ENCODE measurements at regions not wholly inside any gene's neighbourhood (a gene's known extent, or its start where the extent isn't known, plus 50 kb on each side); places are given as distances from the start of the nearest gene placed in this dataset.

DNA sequence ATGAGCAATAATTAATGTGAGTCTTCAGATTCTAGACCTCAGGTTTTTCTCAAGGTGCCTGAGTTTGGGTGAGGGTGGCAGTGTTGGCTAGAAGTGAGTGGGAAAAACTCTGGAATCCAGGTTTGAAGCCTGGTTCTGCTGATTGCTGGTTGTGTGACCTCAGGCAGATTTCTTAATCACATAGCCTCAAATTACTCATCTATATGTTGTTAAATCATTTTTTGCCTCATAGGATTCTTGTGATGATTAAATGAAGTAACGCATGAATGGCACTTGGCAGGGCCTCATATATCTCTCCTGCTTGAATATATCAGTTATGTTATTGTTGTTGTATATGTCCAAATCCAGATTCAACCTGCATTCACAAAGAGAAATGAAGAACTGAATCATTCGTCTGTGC lies 60.5 kb downstream of the NR2F2 start:
- DNase-seq (ENCODE audit: low read depth): no peak

DNA sequence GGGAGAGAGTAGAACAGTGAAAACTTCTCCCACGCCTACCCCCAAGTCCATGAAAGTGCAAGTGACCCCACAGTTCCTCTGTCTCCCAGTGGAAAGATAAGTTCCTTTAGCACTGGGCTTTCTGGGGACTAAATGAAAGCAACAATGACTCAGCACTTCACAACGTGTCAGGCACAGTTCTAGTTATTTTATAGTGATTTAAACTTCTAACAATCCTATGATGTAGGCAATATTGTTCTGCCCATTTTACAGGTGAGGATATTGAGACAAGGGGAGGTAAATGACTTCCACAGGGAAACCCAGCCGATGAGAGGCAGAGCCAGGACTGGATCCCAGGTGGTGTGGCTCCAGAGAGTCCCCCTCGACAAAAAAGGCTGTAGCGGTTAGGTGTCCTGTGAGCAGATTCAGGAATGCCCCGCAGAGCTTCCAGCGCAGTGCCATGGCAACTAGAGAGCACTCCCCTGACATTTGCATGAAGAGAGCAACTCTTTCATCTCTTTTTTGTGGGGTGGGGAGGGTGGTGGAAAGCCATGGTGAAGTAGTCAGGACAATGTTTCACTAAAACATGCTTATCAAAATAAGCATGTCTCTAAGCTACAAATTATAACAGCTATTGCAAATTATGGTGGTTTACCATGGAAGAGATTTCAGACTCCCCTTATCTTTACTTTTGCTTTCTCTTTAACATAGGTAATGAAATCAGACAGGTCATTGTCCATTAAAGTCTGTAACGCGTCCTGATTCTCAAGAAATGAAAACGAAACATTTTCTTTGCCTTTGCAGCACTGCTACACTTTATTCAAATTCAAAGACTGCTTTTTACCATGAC lies 62.1 kb downstream of the NR2F2 start:
- no peak for DNase-seq (ENCODE audit: low read depth)

DNA sequence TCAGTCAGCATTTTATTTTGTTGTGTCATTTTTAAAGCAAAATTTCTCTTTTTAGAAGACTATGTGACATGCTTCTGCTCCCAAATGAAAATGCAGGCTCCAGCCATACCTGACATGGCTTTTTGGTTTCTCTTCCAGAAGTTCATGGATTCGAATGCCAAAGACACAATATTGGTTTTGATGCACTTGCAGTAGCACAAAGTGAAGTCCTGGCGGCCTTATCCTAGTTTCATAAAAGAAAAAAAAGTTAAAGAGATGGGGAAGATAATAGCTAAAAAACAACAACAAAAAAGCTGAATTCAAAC lies 62.7 kb downstream of the NR2F2 start:
- DNase-seq (ENCODE audit: low read depth): no peak

DNA sequence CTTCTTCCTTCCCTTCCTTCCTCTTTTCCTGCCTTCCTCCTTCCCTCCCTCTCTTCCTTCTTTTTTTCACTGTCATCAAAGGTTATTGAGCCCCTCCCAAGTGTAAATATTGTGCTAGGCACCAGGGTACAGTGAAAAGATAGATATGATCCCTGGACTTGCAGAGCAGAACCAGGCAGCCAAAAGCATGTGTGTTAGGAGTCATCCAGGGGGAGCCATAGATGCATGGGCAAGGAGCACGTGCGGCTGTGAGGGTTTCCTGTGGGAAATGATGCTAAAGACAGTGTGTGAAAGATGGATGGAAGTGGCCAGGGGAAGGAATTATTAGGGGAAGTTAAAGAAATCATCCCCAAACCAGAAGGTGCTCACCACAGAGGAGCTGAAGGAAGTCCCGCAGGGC lies 65.2 kb downstream of the NR2F2 start:
- DNase-seq (ENCODE audit: low read depth): no peak

DNA sequence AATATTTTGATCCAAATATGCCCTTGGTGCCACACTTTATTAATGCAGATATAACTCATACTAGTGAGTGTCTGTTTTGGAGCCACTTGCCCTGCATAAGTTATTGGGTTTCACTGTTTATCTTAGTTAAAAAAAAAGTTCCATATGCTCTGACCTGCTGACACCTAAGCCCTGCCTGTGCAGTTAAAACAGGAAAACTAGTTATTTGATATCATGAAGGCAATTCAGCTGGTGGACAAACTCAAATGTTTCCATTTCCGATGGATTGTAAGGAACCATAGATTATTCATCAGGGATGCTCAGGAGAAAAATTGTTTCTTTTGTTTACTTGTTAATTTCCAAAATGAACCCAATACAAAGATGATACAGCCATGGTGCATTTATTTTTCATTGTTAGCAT lies 68.3 kb downstream of the NR2F2 start:
- no peak for DNase-seq (ENCODE audit: low read depth)

DNA sequence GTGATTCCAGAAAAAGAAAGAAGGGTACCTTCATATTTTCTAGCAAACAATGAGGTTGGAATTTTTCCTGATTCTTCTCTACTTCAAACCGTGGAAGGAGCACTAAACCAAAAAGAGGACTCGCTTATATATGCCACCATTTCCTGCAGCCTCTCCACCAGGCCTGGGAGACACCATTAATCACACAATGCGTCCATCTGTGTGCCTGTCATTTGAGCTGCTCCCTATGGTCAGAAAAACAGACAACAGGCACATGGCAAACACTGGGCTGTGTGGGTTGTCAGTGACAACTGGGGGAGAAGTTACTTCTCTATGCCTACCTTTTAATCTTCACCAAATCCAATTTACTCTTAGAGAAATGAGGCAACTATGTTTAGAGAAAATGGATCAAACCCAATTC lies 71.9 kb downstream of the NR2F2 start:
- DNase-seq (ENCODE audit: low read depth): no peak

DNA sequence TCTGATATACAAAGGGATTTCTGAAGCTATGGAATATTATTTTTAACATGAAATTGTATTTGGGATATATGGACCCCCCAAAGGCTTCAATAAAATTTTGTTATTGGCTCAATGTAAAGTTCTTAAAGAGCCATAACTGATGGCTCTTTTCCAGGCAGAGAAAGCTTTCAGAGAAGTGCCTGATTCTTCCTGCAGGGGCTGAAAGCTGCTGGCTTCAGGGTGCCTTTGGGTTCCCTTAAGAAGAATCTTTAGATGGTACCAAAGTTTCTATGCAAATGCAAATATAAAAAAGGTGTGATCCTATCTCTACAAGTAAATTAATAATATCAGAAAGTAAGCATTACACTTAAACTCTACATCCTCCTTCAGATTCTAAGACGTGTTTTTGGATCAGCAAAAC lies 72.6 kb downstream of the NR2F2 start:
- DNase-seq (ENCODE audit: low read depth): no peak

DNA sequence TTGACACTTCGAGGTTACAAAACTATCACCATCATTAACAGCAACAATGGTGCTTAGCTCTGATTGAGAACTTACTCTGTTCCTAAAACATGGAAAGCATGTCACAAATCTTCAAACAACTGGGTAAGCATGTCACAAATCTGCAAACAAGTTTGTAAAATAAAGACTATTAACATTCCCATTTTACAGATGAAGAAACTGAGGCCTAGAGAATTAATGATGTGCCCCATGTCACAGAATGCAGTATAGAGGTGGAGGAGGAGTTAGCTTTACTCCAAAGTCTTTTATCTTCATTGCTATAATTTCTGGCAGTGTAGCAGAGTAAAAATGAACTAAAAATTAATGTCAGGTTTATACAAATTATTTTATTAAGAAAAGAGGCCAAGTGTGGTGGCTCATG lies 73.4 kb downstream of the NR2F2 start:
- DNase-seq (ENCODE audit: low read depth): no peak

DNA sequence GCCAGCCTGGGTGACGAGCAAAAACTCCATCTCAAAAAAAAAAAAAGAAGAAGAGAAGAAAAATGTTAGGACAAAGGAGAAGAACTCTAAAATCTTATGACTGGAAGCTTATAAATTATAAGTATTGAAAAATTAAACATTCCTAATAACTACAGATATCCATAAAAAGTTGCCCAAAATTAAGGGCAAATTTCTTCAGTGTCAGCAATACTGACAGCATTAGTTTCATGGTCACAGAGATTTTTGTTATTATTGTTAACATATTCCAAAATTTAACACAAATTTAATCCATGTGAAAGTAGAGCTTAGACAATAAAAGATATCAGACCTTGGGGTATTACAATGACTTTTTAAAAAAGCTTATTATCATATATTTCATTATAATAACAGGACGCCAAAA lies 74.1 kb downstream of the NR2F2 start:
- DNase-seq (ENCODE audit: low read depth): no peak

DNA sequence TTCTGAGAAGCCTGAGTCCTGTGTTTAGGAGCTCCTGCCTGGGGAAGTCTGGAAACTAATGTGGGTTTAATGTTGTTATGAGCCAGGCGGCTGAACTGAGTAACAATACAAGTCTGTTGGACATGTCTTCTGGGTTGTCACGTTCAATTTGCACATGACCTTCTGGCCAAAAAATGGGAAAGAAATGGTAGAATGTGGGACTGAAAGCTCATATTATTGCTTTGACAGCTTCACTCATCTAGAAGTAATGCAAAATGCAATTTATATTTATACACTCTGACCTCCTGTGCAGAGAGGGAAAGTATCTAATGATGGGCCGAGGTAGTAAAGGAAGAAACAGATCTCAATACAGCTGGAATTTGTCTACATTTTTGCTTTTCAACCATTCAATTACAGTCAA lies 75.8 kb downstream of the NR2F2 start:
- DNase-seq (ENCODE audit: low read depth): no peak

DNA sequence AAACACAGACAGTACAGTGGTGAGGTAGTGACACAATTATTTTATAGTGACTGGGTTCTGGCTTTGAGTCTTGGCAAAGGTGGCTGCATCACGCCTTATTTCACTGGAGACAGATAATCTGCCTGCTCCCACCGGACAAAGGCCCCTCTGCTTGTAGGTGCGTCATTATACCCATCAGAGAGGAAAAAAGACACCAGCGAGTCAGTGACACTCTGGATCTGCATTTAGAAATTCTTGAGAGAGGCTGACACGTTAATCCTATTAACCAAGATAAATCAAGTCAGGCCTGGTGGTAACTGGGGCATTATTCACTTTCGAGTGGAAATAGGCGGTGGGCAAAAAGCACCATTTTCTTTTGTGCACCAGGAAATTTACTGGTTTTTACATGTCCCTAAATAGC lies 76.2 kb downstream of the NR2F2 start:
- no peak for DNase-seq (ENCODE audit: low read depth)

DNA sequence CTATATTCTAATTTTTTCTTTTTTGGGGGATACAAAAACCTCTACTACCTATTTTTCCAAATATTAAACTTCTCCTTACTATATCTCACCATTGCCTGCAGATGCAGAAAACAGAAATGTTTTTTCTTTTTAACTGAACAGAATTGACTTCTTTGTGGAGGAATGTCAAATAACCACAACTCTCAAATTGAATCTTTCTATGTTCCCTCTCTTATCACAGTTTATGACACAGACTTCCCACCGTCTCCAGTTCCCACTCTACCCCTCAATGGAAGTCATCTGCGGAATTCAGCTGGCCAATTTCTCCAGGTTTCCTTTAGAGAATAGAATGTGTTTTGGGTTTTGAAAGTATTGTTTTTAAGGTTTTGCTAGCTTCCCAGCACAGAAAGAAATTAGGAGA lies 77.0 kb downstream of the NR2F2 start:
- DNase-seq (ENCODE audit: low read depth): no peak

DNA sequence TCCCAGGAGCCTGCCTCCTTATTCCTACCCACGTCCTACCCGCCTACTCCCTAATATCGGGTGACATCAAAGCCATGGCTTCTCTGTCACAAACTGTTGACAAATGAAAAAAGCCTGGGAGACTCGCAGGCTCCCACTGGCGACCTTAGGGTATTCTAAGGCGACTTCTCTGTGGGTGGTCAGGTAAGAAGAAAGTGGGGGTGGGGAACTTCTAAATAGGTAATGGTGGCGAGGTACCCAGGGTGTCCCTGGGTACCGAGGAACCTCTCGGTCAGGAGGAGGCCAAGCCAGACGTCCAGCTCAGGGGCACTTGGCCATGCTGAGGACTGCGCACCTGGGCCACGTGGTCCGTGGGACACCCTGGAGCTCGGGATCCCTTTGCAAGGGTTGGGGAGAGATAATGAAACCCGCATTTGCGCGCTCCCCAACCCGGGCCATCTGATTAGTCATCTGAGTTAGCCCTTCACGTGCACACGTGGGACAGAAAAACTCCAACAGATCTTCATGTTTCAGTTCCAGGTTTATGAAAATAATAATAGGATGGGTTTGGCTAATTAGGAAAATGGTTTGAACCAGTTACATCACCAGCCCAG lies 78.2 kb downstream of the NR2F2 start:
- no peak for DNase-seq (ENCODE audit: low read depth)

DNA sequence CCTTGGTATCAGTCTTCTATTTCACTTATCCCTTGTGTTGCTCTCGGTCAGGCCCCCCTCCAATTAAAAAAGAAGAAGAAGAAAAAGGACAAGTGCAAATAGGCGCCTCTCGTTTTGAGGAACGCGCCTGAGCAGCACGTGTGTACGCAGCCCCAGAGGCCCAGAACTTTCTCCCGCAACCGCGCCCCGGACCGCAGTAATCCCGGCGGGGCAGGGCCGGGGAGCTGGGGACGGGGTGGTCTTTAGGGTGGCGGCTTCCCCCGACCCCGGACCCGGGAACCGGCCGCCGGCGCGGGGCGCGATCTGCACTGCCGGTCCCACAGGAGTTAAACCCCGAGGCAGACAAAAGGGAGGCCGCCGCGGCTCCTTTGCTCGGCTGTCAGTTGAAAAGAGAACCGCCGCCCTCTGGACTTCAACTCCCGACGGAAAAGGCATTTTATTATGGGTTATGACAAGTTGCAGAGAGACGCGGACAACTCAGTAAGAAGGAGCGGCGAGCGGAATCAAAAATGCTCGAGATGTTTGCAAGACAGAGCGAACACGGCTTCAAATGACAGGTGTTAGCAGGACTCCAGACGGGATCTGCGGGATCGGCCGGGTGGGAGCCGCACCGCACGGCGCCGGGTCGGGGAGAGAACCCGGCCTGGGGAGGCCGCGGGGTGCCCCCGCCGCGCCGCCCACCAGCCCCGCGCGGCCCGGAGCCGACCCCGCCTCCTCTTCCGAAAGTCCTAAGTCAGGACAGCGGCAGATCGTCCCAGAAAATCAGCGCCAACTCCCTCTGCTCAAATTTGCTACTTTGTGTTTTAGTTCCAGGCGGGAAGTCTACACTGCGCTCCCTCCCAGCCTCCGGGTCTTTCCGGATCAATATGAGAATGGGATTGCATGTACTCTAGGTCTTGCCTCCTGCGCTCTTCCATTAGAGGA lies 79.0 kb downstream of the NR2F2 start:
- no peak for DNase-seq (ENCODE audit: low read depth)

DNA sequence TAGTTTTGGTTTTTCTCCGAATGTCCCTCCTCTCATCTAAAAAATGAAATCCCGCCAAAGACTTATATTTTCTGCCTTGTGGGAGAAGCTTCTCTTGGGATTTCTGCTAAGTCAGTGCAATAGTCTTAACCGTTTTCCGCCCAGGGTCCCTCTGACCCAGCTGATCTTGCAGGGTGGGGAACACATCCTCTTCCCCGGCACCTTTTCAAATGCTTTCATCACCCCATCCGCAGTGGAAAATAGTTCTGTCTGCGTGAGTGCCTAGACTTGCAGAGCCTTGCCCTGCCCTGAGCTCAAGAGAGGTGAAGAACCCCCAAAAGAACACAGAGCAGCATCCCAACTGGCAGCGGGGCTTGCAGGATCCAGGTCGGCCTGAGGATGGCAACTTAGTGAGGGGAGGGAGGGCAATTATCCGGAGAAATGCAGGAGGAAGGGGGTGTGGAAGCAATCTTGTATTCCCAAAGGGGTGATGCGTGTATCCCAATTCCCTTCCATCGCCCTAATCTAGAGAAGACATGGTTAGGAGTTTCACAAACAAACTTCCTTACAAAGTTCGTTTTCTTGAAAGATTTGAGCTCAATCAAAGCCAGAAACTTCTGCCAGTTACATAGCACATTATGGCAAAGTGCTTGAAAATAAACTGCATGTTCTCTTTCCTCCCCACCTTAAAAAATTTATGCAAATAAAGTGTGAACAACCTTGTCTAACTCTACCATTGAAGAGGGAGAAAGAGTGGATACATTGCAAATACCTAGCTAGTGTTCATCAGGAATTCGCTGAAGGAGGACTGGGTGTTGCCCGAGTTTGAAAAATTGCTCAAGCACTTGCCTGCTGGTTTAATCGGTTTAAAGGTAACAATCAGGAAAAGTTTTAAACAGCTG lies 79.9 kb downstream of the NR2F2 start:
- no peak for DNase-seq (ENCODE audit: low read depth)

DNA sequence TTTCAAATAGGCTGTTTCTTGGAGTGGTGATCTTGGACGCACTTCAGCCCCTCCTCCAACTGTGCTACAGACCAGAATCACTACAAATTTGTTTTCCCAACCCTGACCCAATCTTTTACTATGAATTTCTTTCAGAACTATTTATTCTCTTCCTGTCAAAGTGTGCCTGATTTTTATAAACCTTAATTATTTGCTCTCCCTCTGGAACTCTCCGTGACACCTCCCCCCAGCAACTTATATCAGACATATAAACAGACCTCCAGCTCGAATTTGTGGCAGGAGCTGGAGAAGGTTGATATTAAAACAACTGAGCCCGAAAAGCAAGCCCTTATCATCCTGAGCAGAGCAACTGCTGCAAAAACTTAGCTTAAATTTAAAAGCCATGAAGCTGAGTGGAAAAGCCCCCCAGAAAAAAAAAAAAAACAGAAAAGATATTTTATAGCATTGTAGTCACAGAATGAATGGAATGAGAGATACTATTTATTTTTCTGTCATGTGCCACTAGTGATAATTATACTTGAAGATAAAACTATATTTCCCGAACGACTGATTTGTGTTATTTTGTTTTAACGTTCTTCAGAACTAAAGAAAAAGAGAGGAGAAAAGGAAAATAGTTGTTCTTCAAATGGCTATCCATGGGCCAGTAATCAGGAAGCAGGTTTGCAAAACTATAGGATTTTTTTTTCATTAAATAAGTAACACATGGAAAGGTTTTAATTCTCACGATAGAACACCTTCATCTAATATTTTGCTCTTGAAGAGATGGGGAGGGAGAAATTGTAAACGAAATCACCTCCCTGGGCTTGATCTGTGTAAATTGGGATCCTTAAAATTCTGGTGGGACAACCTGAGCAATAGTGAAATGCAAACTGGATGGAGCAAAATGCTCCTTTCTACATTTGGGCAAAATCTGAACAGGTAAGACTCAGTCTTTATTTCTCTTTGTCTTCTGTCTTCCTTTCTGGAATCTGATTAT lies 80.8 kb downstream of the NR2F2 start:
- no peak for DNase-seq (ENCODE audit: low read depth)

DNA sequence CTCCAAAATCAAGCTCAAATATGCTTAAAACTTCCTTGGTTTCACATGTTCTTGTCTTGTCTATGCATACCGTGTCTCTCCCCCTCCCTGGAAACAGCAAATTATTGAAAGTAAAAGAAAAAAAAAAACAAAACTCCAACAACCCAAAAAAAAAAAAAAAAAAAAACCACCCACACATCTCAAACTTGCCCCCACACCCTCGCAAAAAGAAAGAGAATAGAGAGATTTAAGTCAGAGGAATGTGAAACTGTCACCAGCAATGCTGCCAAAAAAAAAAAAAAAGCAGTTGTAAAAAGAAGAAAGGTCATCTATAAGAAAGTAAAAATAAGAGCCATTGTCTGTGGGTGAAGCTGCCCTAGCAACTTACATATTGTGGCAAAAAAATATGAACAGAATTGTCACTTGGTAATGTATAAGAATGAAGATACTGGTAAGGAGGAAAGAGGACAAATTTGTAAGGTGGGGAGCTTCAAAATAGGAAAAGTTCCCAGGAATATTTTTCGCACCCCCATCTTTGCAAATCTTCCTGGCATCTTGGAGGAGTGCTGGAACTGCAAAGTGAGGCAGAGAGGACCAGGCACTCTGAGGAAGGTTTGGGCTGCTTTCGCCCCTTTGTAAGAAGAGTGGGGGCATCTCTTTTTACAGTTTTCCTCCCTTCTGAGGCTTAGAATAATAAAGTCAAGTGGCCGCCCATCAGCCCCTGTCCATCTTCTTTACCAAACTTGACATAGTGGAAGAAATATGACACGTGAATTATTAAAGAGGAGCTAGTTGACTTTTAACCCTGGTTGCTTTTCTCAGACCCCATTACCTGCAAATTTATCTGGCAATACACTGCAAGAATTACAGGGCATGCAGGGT lies 81.8 kb downstream of the NR2F2 start:
- DNase-seq (ENCODE audit: low read depth): no peak

DNA sequence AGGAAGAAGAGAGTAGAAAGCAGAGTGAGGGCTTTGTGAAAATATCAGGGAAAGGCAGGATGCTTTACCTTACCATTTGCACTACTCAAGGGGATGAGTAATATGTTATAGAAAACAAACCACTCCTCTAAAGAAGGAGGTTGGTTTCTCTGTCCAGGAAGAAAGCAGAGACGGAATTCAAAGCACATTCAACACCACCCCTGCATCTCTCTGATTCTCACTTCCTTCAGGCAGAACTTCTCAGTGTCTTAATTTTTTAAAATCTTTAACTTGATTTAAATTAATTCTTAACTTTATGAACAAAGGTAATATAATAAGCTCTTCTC lies 82.4 kb downstream of the NR2F2 start:
- no peak for DNase-seq (ENCODE audit: low read depth)

DNA sequence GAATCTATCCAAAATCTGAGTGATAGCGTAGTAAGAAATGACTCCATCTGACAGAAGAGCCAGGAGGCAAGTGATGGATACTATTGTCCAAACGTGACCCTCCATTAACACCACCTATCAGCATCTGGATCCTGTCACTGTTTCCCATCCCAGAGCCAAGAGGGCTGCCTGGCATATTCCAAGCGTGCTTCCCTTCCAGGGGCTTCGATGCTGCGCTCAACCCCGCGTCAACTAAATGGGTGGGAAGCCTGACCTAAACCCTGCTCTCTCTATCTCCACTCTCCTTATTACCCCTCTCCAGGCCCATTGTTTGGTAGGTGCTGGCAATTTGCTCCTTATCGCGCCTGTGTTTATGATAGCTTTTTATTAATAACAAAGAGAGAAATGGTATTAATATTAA lies 83.2 kb downstream of the NR2F2 start:
- no peak for DNase-seq (ENCODE audit: low read depth)

DNA sequence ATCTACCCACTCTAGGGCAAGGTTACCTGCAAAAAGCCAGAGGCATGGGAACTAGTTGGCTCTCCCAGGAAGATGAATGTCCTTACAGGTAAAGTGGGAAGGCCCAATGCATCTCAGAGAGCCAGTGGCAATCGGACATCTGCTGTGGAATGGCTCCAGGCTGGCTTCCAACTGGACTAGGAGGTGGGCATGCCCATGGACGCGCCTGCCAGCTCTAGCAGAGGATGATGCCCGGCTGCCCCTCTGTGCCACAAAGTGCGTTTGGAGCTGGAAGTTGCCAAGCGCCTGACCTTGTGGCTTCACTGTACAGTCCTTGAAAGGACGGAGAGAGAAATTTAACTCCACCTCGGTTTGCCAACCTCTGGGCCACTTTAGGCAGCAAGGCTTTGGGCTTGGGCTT lies 84.4 kb downstream of the NR2F2 start:
- no peak for DNase-seq (ENCODE audit: low read depth)
